HG02610 (cell line): ENCODE measurements at regions not wholly inside any gene's neighbourhood (a gene's known extent, or its start where the extent isn't known, plus 50 kb on each side); places are given as distances from the start of the nearest gene placed in this dataset.
A peak's percentile ranks its signal among the peaks of the same experiment; 100 is the strongest.
"Not testable (repeated sequence)": the region's sequence is repeated elsewhere in the genome, so short reads cannot be mapped to it uniquely, and the experiment has no call there.

ENCODE experiments used
- ATAC-seq: cut with Tn5 transposase; IDR thresholded peaks from one replicate; pipeline ENCODE4 v1.9.1; 2021; ENCODE audit warnings: mild to moderate bottlenecking, moderate library complexity; ENCODE audit not compliant: unreplicated experiment

DNA sequence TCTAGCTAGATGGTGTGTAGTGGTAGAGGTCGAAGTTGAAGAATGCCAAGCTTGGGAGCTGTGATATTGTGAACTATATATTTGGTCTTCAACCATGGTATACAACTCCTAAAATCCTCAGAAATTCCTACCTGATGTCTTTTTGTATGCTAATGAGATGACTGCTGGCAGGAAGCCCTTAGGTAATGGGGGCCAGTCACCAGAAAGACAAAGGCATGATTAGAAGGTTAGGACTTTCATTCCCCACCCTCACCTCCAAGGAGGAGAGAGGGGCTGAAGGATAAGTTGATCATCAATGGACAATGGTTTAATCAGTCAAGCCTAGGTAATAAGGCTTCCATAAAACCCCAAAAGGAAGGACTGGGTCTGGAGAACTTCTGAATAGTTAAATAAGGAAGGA is 285.7 kb upstream of the POU5F2 start:
- ATAC-seq: no peak

DNA sequence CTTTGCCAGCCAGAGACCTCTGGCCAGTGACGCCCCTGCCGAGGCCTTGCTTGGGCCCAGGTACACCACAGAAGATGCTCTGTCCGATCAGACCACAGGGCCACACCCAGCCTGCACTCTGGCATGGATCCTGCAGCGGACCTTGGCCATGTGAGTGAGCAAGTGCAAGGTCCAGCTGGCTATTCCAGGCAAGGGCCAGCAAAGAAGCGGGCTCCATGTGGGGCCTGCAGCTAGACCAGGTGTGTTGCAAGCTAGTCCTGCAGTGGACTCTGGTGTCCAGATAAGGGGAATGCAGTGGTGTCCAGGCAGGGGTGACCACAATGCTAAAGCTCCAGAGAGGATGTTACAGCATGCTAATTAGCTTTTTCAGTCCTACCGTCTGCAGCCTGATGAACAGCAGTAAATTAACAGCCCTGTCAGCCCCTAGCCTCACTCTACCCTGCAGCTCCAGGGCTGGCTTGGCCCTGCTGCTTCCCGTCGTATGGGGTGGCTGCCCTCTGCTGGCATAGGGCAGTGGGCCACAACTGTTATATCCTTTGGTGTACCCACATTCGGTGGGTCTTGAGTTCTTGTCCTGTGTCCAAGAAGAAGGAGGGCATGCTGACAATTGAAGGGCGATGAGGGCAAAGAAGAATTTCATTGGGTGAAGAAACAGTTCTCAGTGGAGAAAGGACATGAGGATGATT is 284.5 kb upstream of the POU5F2 start:
- no peak for ATAC-seq

GRCh38 chr5:94024620-94025019 is 283.2 kb upstream of the POU5F2 start:
- ATAC-seq: no peak

- no peak for ATAC-seq
Observed at GRCh38 chr5:94024101-94024500, 282.7 kb upstream of the POU5F2 start.

DNA sequence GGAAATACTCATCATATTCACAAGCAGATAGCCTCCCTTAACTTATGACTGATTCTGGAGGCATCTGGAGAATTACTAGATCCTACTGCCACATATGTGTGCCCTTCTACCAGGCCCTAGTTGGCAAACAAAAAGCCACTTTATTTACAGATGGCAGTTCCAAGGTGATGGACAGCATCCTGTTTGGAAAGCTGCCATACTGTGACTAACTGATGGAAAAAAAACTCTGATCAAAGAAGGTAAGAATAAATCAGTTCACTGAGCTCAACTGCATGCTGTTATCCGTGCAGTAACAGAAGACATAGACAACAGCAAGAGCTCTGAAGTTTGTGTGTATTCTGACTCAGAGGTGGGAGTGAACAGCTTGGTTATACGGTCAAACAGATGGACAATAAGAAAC is 279.8 kb upstream of the POU5F2 start:
- no peak for ATAC-seq

DNA sequence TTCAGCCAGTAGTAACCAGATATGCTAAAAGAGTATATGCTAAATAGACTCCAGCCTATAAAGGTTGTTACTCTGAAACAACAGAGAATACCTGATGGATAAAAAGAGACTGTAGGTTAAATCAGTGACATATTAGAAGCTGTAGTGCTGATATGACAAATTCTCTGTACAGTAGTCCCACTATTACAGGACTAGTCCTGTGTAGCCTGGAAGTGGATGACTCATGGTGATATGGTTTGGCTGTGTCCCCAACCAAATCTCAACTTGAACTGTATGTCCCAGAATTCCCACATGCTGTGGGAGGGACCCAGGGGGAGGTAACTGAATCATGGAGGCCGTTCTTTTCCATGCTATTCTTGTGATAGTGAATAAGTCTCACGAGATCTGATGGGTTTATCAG is 276.2 kb upstream of the POU5F2 start:
- ATAC-seq: no peak

- no peak for ATAC-seq
Observed at GRCh38 chr5:94010814-94011213, 269.4 kb upstream of the POU5F2 start.

DNA sequence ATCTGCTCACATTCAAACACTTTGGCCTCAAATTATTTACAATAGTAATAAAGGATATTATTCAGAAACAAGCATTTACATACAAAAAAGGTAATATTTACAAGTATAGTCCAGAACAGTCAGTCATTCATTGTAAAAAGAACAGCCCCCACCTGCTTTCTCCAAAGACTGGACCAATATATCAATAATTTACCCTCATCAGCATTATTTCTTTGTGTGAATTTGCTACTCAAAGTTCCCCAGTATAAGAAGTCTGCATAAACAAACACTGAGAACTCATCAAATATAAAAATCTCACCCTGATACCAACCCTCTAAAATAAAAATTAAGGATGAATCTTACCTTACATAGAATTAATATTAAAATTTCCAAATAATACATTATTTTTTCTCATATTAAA is 267.8 kb upstream of the POU5F2 start:
- no peak for ATAC-seq

GRCh38 chr5:93998951-93999455 is 257.6 kb upstream of the POU5F2 start:
- ATAC-seq: no peak

GRCh38 chr5:93997562-93997961 is 256.2 kb upstream of the POU5F2 start:
- ATAC-seq: no peak

GRCh38 chr5:93995126-93995621 is 253.8 kb upstream of the POU5F2 start:
- ATAC-seq: peak; percentile 69

DNA sequence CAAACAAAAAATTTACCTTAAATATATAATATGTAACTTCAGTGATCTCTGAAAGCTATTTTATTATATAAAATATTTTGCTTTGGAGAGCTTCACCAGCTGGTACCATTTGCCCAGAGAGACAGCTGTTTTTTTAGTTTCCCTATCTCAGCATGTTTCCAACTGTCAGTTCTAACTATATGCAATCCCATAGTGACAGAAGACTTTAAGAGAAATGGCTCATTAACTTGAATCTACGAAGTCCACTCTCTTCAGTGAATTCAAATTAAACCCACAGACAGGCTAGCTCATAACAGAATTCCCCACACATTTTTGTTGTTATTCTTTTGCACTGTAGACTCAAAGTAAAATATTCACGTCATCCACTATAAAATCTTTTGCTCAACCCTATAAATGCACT is 251.8 kb upstream of the POU5F2 start:
- ATAC-seq: no peak

- no peak for ATAC-seq
Observed at GRCh38 chr5:93990504-93991070, 249.2 kb upstream of the POU5F2 start.

GRCh38 chr5:93985940-93986570 is 244.7 kb upstream of the POU5F2 start:
- not testable (repeated sequence) for ATAC-seq

GRCh38 chr5:93978222-93978621 is 236.8 kb upstream of the POU5F2 start:
- ATAC-seq: no peak

DNA sequence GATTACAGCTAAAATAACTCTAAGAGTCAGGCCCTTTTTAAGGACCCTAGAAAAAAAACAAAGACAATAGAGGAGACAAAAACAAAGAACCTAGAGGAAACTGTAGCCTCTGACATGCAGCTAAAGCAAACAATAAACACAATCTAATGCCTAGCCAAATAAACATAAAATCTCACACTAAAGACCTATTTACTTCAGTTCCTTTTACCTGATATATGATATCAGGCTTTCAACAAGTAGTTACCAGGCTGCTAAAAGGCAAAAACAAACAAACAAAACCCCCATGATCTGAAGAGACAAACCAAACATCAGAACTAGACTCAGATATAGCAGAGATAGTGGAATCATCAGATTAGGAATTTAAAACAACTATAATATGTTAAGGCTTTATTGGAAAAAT is 226.5 kb upstream of the POU5F2 start:
- ATAC-seq: no peak

DNA sequence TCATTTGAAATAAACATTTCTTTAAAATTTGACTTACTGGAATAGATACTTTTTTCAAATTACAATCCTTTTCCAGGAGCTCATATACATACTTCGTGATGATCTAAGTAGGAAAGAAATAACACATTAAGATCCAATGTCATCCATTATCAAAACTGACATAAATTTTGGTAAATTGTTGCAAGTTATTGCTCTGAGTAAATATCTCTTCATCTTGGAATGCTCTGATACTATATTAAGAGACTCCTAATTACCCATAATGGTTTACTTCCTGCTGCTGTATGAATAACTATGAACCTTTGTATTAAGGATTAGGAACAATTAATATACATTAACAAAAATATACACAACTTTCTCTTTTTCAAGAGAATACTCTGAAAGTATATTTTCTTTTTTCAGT is 223.0 kb upstream of the POU5F2 start:
- ATAC-seq: no peak

DNA sequence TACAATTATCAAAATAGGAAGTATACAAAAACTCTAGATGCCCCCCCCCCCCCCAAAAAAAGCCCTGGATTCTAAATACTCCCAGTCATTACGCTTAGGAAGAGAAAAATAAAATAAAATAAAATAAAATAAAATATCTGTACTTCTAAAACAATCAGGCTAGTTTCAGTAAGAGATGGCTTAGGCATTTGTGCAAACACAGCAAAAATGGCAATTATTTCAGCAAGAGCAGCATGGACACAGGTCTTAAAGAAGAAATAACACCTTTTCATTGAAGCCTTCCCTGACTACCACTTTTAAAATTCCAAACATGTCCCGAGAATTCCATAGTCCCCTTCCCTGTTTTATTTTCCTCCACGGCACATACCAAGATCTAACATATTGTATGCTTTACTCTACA is 218.6 kb upstream of the POU5F2 start:
- no peak for ATAC-seq

GRCh38 chr5:93956006-93956405 is 214.6 kb upstream of the POU5F2 start:
- ATAC-seq: no peak

GRCh38 chr5:93954421-93955069 is 213.1 kb upstream of the POU5F2 start:
- ATAC-seq: no peak

GRCh38 chr5:93953442-93953841 is 212.0 kb upstream of the POU5F2 start:
- no peak for ATAC-seq

DNA sequence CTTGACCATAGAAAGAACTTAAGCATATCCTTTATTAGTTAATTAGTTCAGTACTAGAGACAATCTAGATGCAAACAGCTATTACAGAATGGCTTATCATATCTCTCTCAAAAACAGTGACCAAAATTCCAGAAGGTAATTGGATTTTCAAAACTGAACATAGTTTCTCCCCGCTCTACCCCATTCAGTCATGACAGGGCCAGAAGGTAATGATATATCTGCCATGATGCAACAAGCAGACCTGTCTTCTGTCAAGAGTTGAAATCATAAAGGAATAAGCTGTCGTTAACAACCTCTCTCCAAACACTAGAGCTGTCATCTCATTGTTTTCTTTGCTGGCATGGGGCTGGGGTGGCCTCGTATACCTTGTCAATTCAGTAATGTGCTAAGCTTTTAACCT is 200.5 kb upstream of the POU5F2 start:
- ATAC-seq: no peak
